IPS-15b (cell line): ENCODE measurements at regions not wholly inside any gene's neighbourhood (a gene's known extent, or its start where the extent isn't known, plus 50 kb on each side); places are given as distances from the start of the nearest gene placed in this dataset.

Experiments
- H3K27me3 ChIP-seq: one replicate; pipeline ENCODE4 v1.6.1; 2013; ENCODE audit warnings: low read length; ENCODE audit not compliant: control insufficient read depth, insufficient read depth
- H3K36me3 ChIP-seq: one replicate; pipeline ENCODE4 v1.6.1; 2013; ENCODE audit warnings: low read length; ENCODE audit not compliant: control insufficient read depth, insufficient read depth
- H3K4me1 ChIP-seq: one replicate; pipeline ENCODE4 v1.6.1; 2013; ENCODE audit warnings: mild to moderate bottlenecking, low read length; ENCODE audit not compliant: control insufficient read depth, insufficient read depth
- H3K4me3 ChIP-seq: one replicate; pipeline ENCODE4 v1.5.1; 2013; ENCODE audit warnings: low read depth, low read length
- H3K9ac ChIP-seq: one replicate; pipeline ENCODE4 v1.6.1; 2013; ENCODE audit warnings: low read depth, mild to moderate bottlenecking, low read length
- H3K9me3 ChIP-seq: one replicate; pipeline ENCODE4 v1.6.1; 2013; ENCODE audit warnings: mild to moderate bottlenecking, low read length; ENCODE audit not compliant: control insufficient read depth, insufficient read depth

DNA sequence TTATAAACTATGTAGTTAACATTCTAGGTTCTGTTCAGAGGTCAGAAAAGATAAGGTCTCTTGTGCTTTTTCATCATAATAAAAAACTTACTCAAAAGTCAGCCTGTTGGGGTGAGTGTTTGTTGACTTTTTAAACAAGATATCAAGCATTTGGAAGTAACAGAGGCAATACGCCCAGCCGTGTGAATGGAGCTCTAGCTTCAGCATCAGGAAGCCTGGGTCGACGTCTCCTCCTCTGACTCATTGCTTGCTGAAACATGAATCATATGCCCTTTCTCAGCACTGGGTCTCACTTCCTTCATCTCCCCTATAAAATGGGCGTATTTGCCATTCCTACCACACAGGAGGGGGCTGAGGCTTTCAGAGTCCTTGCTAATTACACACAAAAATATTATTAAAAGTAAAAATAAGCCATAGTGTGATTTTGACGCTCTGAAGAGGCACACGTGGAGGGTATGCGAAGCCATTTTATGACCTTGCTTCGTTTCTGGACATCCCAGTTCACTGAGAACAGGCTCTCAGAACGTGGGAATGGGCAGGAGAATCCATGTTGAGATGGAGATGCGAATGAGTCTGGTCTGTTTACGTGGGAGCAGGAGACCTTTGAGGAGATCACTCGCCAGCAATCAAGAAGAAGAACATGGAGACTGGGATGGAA is 220.8 kb upstream of the TPRG1 start:
- no peak overlapping the region for H3K9ac ChIP-seq
- no peaks in the 10 kb centered on the region for H3K36me3 ChIP-seq
- H3K27me3 ChIP-seq, result peaks cover 5% of the 10 kb centered on the region
- H3K9me3 ChIP-seq, result no peaks in the 10 kb centered on the region
- H3K4me3 ChIP-seq, result no peak overlapping the region
- H3K4me1 ChIP-seq, result peaks cover 9% of the 10 kb centered on the region

DNA sequence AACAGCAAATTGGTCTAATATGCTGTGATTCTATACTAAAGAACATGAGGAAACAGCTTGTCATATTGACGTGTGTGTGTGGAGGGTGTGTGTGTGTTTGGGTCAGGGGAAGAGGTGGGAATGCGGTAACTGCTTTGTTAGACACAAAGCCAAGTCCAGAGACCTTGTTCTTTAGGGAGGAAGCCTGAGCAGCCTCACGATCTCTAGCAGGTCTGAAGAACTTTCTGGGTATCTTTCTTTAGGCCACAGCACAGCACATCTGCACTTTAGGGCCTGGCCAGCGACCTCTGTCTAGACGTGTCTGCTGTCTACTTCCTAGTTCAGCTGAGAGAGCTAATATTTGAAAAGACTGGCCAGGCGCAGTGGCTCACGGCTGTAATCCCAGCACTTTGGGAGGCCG is 220.0 kb upstream of the TPRG1 start:
- no peak overlapping the region for H3K9ac ChIP-seq
- peaks cover 1% of the 10 kb centered on the region for H3K27me3 ChIP-seq
- H3K4me1 ChIP-seq, result peaks cover 6% of the 10 kb centered on the region
- no peak overlapping the region for H3K4me3 ChIP-seq
- H3K36me3 ChIP-seq, result no peaks in the 10 kb centered on the region
- H3K9me3 ChIP-seq, result no peaks in the 10 kb centered on the region

DNA sequence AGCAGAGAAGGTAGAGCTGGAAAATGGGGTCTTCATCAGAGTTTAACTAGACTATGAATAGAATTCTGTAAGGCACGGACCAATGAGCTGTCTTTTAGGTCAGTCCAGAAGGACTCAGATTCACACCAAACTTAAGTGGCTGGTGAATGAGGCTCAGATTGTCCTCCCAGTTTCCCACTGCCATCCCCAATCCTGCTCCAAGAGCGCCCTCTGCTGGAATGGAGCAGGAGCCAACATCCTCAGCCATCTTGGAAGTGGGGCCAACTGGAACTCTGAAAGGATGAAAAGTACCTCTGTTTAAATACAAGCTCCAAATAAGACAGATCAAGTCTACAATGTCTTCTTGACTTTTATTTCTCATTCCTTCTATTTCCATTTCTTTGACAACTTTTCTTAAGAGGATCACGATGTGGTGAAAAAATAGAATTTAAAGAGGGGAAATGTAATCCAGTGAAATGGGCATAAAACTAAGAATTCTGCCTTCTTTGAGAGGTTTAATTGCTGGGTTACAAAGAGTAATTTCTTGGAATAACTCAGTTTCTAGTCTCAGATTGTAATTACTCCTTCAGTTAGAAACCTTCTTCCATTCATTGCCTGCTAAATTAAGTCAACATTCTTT is 217.1 kb upstream of the TPRG1 start:
- H3K4me3 ChIP-seq, result no peak overlapping the region
- no peaks in the 10 kb centered on the region for H3K9me3 ChIP-seq
- H3K4me1 ChIP-seq, result peaks cover 4% of the 10 kb centered on the region
- H3K27me3 ChIP-seq, result no peaks in the 10 kb centered on the region
- H3K9ac ChIP-seq, result no peak overlapping the region
- no peaks in the 10 kb centered on the region for H3K36me3 ChIP-seq

DNA sequence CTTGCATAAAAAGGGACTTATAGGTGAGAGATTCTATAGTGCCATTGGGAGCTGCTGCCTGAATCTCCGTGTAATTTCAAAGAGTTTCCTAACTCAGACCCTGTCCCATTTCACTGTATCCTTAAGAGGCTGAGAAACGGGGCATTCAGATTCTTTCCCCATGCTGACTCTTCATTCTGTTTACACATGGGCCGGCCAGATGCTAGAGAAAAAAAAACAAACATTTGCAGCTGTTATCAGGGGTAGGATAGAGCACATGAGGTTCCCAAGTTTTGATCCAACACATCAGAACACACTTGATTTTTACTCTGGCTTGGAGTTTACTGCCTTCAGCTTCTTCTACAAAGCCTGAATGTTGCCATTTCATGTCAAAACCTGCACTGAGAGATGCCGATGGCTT is 215.9 kb upstream of the TPRG1 start:
- H3K4me1 ChIP-seq, result peaks cover 4% of the 10 kb centered on the region
- H3K36me3 ChIP-seq, result no peaks in the 10 kb centered on the region
- no peaks in the 10 kb centered on the region for H3K27me3 ChIP-seq
- H3K9ac ChIP-seq, result no peak overlapping the region
- no peaks in the 10 kb centered on the region for H3K9me3 ChIP-seq
- no peak overlapping the region for H3K4me3 ChIP-seq

DNA sequence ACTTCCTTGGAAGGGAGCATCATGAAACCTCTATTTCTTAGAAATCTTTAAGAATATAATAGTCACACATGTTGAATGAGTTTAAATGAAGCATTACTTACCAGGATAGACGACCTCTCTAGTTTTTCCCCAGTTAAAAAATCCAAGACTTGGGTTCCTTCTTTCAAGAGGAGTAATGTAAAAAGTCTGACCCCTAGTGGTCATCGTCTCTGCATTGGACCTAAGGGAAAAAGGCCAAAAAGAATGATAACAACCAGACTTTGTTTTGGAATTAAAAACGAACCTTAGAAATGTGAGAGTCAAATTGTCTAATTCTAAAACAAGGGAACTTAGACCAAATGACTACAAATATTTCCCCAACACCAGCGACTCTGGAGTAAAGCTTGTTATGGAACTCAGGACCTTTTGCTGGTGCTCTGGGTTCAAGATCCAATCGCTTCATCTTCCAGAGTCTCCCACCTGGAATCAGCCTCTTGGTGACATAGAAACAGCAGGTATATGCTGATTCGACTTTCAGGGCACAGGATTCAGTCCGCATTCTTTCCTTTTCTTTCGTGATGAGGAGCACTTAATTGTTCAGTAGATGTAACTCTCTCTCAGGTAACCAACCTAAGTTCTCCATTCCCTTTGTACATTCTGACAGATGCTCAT is 214.8 kb upstream of the TPRG1 start:
- Histone ChIP-seq H3K36me3 (no peaks in the 10 kb centered on the region), H3K9ac (no peak overlapping the region), H3K4me3 (no peak overlapping the region), H3K4me1 (peaks cover 4% of the 10 kb centered on the region), H3K9me3 (no peaks in the 10 kb centered on the region), H3K27me3 (no peaks in the 10 kb centered on the region)

DNA sequence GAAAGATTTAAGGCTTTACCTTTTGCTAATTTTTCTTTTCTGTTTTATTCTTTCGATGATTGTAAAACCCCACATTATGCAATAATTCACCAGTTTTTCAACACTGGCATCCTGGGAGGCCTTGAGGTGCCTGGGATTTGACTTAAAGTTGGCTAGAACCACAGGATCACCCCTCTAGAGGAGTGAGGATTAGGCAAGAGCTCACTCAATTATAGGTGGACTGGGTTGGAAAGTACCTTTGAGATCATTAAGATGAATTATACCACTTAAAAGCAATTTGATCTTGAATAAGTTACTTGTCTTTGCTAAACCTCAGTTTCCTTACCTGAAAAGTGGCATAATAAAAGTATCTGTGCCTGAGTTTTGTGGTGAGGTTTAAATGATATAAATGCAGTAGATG is 212.8 kb upstream of the TPRG1 start:
- Histone ChIP-seq H3K4me1 (peaks cover 4% of the 10 kb centered on the region), H3K36me3 (no peaks in the 10 kb centered on the region), H3K4me3 (no peak overlapping the region), H3K27me3 (no peaks in the 10 kb centered on the region), H3K9ac (no peak overlapping the region), H3K9me3 (no peaks in the 10 kb centered on the region)

DNA sequence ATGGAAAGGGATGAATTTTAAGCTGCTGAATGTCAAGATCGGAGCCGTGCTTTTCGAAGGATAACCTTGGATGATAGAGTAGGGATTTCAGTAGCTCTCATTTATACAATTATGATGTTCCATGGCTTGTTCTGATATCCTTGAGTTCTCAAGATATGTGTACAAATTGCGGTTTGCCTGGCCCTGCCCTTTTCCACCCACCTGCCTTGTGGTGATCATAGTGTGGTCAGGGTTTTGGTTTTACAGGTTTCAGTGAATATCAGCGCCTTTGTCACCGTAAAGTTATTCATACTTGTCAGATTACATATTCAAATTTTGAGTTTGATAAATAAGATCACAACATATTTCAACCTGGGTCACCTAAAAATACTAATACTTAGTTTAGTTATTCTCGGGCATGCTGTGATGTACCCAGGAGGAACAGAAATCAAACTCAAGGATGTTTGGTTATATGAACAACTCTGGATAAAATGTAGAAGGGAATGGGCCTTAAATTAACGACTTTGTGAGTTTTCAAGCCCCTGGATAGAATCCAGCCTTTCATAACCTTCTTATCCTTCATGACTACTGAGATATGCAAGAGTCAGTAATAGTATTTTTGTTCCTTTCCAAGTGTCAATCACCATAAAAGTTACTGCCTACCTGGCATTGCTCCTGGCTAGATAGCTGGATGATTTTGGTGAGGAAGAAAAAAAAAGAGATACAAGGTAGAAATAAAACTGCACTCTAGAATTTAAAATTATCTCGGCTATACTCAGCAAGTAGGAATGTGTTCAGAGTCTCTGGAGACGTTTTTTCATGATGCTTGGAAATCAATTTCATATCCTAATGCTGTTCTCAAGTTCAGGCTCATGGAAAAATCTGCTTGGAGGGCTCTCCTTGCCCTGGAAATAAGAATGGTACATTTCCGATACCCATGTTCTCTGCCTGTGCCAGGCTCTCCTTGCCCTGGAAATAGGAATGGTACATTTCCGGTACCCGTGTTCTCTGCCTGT is 209.2 kb upstream of the TPRG1 start:
- Histone ChIP-seq H3K4me1 (no peaks in the 10 kb centered on the region), H3K36me3 (no peaks in the 10 kb centered on the region), H3K9me3 (no peaks in the 10 kb centered on the region), H3K9ac (no peak overlapping the region), H3K27me3 (no peaks in the 10 kb centered on the region), H3K4me3 (no peak overlapping the region)

DNA sequence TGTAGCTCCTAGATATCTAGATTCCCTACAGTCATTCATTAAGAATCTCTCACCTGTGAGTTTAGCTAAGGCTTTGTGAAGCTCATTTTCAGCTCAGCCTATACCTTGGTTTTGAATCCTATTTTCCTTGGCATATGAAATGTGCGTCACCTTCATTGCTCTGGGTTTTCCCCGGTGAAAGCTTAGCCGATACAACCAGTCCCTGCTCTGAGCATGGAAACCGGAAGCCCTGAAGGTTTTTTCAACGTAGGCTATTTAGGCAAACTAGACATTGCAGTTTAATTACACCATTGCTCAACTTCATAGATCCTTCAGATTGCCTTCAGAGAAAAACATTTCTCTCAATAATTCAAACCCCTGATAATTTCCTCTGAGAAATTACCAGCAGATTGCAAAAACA is 206.8 kb upstream of the TPRG1 start:
- H3K27me3 ChIP-seq, result no peaks in the 10 kb centered on the region
- no peaks in the 10 kb centered on the region for H3K36me3 ChIP-seq
- H3K9ac ChIP-seq, result no peak overlapping the region
- H3K4me3 ChIP-seq, result no peak overlapping the region
- no peaks in the 10 kb centered on the region for H3K9me3 ChIP-seq
- H3K4me1 ChIP-seq, result no peaks in the 10 kb centered on the region

DNA sequence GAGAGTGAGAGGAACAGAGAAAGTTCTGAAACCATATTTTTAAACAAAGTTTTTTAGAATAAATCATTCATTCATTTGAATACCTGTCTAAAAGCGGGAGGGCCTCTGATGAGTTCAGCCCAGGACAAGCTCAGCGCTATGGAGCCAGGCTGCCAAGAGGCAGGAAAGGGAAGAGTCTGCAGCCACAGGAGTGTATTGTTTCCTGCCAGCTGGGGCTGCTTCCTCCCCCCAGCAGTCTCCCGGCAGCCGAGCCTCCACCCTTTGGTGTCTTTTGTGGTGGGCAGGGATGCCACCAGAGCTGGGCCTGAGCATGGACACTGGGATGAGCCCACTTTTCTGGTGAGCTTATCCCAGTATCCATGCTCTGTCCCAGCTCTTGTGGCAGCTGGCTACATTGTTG is 199.5 kb upstream of the TPRG1 start:
- Histone ChIP-seq H3K4me3 (no peak overlapping the region), H3K4me1 (no peaks in the 10 kb centered on the region), H3K9ac (no peak overlapping the region), H3K36me3 (no peaks in the 10 kb centered on the region), H3K27me3 (no peaks in the 10 kb centered on the region), H3K9me3 (no peaks in the 10 kb centered on the region)

DNA sequence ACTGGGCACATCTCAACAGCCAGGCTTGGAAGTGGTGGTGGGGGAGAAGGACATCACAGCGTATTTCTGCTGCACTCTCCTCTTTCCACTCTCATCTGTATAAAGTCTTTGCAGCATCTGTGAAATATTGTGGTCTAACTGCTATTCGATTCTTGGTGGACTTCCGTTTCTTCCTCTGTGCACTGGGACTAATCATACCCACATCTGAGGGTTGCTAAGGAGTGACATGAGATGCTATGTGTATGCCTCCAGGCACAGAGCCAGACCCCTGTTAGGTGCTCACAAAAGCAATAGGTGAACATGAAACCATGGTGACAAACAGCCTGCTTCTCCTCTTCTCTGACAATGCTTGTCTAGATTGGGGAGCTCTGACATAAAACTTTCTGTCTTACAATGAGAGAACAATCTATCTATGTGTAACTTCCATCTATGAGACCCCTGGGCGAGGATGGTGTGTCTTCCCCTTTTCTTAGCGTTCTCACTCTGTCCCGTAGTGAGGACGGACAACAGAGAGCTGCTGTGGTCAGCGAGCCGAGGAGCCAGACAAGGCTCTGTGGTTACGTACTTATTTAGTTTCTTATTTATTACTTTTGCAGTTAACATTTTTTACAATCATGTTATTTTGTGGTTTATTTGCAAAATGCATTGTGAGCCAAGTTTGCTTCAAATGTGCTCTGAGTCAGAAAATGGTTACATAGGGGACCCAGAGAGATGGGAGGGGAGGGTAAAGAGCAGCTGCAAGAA is 196.7 kb upstream of the TPRG1 start:
- H3K9ac ChIP-seq, result no peak overlapping the region
- H3K36me3 ChIP-seq, result no peaks in the 10 kb centered on the region
- H3K4me1 ChIP-seq, result no peaks in the 10 kb centered on the region
- H3K9me3 ChIP-seq, result no peaks in the 10 kb centered on the region
- no peak overlapping the region for H3K4me3 ChIP-seq
- H3K27me3 ChIP-seq, result no peaks in the 10 kb centered on the region
